Vagina (tissue), 2 donors: ENCODE measurements at regions not wholly inside any gene's neighbourhood (a gene's known extent, or its start where the extent isn't known, plus 50 kb on each side); places are given as distances from the start of the nearest gene placed in this dataset.
"Not testable (repeated sequence)": the region's sequence is repeated elsewhere in the genome, so short reads cannot be mapped to it uniquely, and the experiment has no call there.

Experiments used
- DNase-seq, 2 donors: peaks; one replicate each; pipeline ENCODE4 v3.0.0-alpha.2; 2017; ENCODE audit errors: extremely low spot score in 2 of 2
- H3K27ac ChIP-seq: fragments of 200-600 bp; sonication (generic); one replicate; pipeline ENCODE4 v1.5.1; 2019
- H3K27me3 ChIP-seq: fragments of 200-600 bp; sonication (generic); one replicate; pipeline ENCODE4 v1.5.1; 2019
- H3K36me3 ChIP-seq, 2 donors: fragments of 200-600 bp; sonication (generic); one replicate each; pipeline ENCODE4 v1.5.1; 2017 to 2019
- H3K4me1 ChIP-seq: fragments of 200-600 bp; sonication (generic); one replicate; pipeline ENCODE4 v1.5.1; 2019
- H3K4me3 ChIP-seq, 2 donors: fragments of 200-600 bp; sonication (generic); 1 replicate in 1 of 2; 2 replicates in 1 of 2; pipeline ENCODE4 v1.5.1; 2016 to 2019
- H3K9me3 ChIP-seq: fragments of 200-600 bp; sonication (generic); one replicate; pipeline ENCODE4 v1.5.1; 2019
- POLR2A ChIP-seq, 2 donors: fragments of 450-650 bp; IDR thresholded peaks; one replicate each; pipeline ENCODE4 v1.6.1; 2017; ENCODE audit warnings: antibody characterized with exemption in 2 of 2, mild to moderate bottlenecking in 2 of 2, moderate library complexity in 2 of 2
- POLR2AphosphoS5 ChIP-seq, 2 donors: sonication (generic); formaldehyde crosslinking; IDR thresholded peaks; one replicate each; pipeline ENCODE4 v1.9.0; 2017; ENCODE audit warnings: antibody characterized with exemption in 2 of 2, mild to moderate bottlenecking in 2 of 2, low read depth in 1 of 2; ENCODE audit not compliant: insufficient read depth in 1 of 2
- intact Hi-C: fragments of 100-400 bp; cut with DNase I; formaldehyde crosslinking; loops from one replicate; pipeline ENCODE4 v1.15.1; 2023
- TF ChIP-seq, protein P1 (sequence below), 3 experiments: fragments of 450-650 bp in 2 of 3; fragments of 200-600 bp in 1 of 3; sonication (generic) in 1 of 3; IDR thresholded peaks; one replicate each; pipeline ENCODE4 v1.5.1; 2017 to 2019; ENCODE audit warnings: antibody characterized with exemption in 3 of 3, mild to moderate bottlenecking in 2 of 3, moderate library complexity in 2 of 3

DNA sequence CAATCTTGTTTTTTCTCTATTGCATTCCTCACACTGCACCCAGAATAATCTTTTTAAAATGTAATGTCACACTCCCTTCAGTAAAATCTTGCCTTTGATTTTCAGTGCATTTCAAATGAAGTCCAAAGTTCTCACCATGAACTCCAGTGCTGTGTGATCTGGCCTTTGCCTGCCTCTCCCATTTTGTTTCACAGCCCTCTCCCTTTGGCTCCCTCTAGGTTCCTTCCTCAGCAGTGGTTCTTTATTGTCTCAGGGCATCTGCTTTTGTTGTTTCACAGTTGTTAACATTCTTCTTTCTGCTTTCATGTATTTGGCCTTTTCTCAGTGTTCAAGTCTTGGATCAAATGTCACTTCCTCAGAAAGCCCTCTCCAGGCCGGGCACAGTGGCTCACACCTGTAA lies 84.5 kb upstream of the AMN1 start:
- TF ChIP-seq POLR2AphosphoS5 (IDR thresholded peaks at IDR 0.05; ENCODE audit: insufficient read depth in 1 of 2, low read depth in 1 of 2) = no peak
- TF ChIP-seq, protein P1, sequence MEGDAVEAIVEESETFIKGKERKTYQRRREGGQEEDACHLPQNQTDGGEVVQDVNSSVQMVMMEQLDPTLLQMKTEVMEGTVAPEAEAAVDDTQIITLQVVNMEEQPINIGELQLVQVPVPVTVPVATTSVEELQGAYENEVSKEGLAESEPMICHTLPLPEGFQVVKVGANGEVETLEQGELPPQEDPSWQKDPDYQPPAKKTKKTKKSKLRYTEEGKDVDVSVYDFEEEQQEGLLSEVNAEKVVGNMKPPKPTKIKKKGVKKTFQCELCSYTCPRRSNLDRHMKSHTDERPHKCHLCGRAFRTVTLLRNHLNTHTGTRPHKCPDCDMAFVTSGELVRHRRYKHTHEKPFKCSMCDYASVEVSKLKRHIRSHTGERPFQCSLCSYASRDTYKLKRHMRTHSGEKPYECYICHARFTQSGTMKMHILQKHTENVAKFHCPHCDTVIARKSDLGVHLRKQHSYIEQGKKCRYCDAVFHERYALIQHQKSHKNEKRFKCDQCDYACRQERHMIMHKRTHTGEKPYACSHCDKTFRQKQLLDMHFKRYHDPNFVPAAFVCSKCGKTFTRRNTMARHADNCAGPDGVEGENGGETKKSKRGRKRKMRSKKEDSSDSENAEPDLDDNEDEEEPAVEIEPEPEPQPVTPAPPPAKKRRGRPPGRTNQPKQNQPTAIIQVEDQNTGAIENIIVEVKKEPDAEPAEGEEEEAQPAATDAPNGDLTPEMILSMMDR (IDR thresholded peaks at IDR 0.05) = no peak
- no peak for TF ChIP-seq POLR2A (IDR thresholded peaks at IDR 0.05)
- H3K27me3 ChIP-seq = no peaks in the 10 kb centered on the region
- no peaks in the 10 kb centered on the region for H3K4me1 ChIP-seq
- no peak overlapping the region for H3K4me3 ChIP-seq
- intact Hi-C loops = no loop called here
- DNase-seq = no peak
- no peaks in the 10 kb centered on the region for H3K9me3 ChIP-seq
- no peaks in the 10 kb centered on the region for H3K36me3 ChIP-seq
- H3K27ac ChIP-seq = no peak overlapping the region

DNA sequence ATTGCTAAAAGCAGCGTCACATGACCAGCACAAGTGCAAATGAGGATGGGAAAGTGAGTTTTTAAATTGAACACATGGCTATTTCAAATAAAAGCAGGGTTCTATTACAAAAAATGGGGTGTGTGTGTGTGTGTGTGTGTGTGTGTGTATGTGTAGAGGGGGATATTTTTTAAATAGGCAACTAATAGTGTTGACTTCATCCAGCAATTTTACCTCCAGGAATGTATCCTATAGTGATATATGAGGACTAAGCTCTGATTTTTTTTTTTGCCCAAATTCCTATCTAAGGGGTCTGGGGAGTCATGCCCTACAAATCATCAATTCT lies 78.9 kb upstream of the AMN1 start:
- intact Hi-C loops = no loop called here
- Histone ChIP-seq H3K27me3 (no peaks in the 10 kb centered on the region), H3K4me3 (no peak overlapping the region), H3K36me3 (no peaks in the 10 kb centered on the region), H3K4me1 (no peaks in the 10 kb centered on the region), H3K9me3 (no peaks in the 10 kb centered on the region), H3K27ac (no peak overlapping the region)
- DNase-seq = no peak
- TF ChIP-seq POLR2A (IDR thresholded peaks at IDR 0.05) = no peak
- no peak for TF ChIP-seq POLR2AphosphoS5 (IDR thresholded peaks at IDR 0.05; ENCODE audit: insufficient read depth in 1 of 2, low read depth in 1 of 2)
- TF ChIP-seq, protein P1 (IDR thresholded peaks at IDR 0.05) = no peak

DNA sequence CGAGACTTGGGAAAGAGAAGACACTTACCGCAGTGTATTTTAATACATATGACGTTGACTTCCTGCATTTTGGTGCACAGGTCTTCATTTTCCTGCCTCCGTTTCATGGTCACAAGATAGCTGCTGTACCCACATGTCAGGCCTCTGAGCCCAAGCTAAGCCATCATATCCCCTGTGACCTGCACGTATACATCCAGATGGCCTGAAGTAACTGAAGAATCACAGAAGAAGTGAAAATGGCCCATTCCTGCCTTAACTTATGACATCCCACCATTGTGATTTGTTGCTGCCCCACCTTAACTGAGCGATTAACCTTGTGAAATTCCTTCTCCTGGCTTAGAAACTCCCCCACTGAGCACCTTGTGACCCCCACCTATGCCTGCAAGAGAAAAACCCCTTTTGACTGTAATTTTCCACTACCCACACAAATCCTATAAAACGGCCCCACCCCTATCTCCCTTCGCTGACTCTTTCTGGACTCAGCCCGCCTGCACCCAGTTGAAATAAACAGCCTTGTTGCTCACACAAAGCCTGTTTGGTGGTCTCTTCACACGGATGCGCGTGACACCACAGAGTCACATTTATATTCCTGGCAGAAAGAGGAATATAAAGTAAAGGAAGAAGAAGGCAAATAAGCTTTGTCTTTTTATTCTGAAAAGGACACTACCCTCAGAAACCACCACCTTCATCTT lies 78.4 kb upstream of the AMN1 start:
- H3K27me3 ChIP-seq, DNase-seq, H3K4me3 ChIP-seq, H3K9me3 ChIP-seq, intact Hi-C loops, H3K4me1 ChIP-seq, H3K27ac ChIP-seq, H3K36me3 ChIP-seq: not testable (repeated sequence)

DNA sequence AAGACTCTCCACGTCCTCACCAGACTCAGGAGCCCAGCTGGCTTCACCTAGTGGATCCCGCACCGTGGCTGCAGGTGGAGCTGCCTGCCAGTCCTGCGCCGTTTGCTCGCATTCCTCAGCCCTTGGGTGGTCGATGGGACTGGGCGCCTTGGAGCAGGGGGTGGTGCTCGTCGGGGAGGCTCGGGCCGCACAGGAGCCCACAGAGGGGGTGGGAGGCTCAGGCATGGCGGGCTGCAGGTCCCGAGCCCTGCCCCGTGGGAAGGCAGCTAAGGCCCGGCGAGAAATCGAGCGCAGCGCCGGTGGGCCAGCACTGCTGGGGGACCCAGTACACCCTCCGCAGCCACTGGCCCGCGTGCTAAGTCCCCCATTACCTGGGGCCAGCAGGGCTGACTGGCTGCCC lies 76.9 kb upstream of the AMN1 start:
- intact Hi-C loops, H3K4me1 ChIP-seq, DNase-seq, H3K4me3 ChIP-seq, H3K27ac ChIP-seq, H3K9me3 ChIP-seq, H3K27me3 ChIP-seq, H3K36me3 ChIP-seq: not testable (repeated sequence)

DNA sequence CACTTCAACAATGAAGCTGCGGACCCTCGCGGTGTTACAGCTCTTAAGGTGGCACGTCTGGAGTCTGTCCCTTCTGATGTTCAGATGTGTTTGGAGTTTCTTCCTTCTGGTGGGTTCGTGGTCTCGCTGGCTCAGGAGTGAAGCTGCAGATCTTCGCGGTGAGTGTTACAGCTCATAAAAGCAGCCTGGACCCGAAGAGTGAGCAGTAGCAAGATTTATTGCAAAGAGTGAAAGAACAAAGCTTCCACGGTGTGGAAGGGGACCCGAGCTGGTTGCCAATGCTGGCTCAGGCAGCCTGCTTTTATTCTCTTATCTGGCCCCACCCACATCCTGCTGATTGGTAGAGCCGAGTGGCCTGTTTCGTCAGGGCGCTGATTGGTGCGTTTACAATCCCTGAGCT lies 75.9 kb upstream of the AMN1 start:
- H3K4me1 ChIP-seq, DNase-seq, intact Hi-C loops, H3K27me3 ChIP-seq, H3K36me3 ChIP-seq, H3K27ac ChIP-seq, H3K9me3 ChIP-seq, H3K4me3 ChIP-seq: not testable (repeated sequence)

DNA sequence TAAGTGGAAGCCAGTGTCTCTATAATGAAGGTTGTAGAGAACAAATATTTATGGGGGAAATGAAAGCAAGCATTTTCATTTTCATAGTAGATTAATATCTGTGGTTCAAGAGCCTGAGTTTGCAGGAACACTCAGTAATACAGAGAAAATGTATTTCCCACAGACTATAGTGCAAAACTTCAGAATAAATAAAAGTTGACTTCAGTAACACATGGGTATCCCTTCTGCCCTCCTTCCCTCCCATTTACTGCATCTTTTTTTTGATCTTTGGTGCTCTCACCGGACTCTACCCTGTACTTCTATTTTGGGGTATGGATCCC lies 75.3 kb upstream of the AMN1 start:
- H3K27ac ChIP-seq = no peak overlapping the region
- H3K36me3 ChIP-seq = no peaks in the 10 kb centered on the region
- no peak overlapping the region for H3K4me3 ChIP-seq
- TF ChIP-seq POLR2AphosphoS5 (IDR thresholded peaks at IDR 0.05; ENCODE audit: insufficient read depth in 1 of 2, low read depth in 1 of 2) (no peak), POLR2A (IDR thresholded peaks at IDR 0.05) (no peak)
- TF ChIP-seq, protein P1 (IDR thresholded peaks at IDR 0.05) = no peak
- no peaks in the 10 kb centered on the region for H3K4me1 ChIP-seq
- intact Hi-C loops = no loop called here
- DNase-seq = no peak
- H3K27me3 ChIP-seq = no peaks in the 10 kb centered on the region
- H3K9me3 ChIP-seq = no peaks in the 10 kb centered on the region
